Gastrocnemius medialis (tissue), 4 donors: ENCODE measurements at regions not wholly inside any gene's neighbourhood (a gene's known extent, or its start where the extent isn't known, plus 50 kb on each side); places are given as distances from the start of the nearest gene placed in this dataset.

Experiments
- ATAC-seq, 2 donors: fragments of 150-250 bp; one replicate each; pipeline ENCODE4 v1.9.1; 2016
- DNase-seq, 2 donors: peaks; one replicate each; pipeline ENCODE4 v3.0.0-alpha.2; 2019
- H3K27ac ChIP-seq, 4 donors: fragments of 200-600 bp; sonication (generic); 1 replicate in 1 of 4; 2 replicates in 3 of 4; pipeline ENCODE4 v1.5.1; 2016 to 2018; ENCODE audit warnings: mild to moderate bottlenecking in 2 of 4, moderate library complexity in 1 of 4
- H3K27me3 ChIP-seq, 3 donors: fragments of 200-600 bp; sonication (generic) in 2 of 3; 1 replicate in 1 of 3; 2 replicates in 2 of 3; pipeline versions ENCODE4 v1.5.1 to v1.6.0; 2016 to 2019; ENCODE audit warnings: mild to moderate bottlenecking in 1 of 3, moderate library complexity in 1 of 3
- H3K36me3 ChIP-seq, 2 donors: fragments of 200-600 bp; sonication (generic) in 1 of 2; one replicate each; pipeline ENCODE4 v1.5.1; 2017 to 2018
- H3K4me1 ChIP-seq, 2 donors: fragments of 200-600 bp; sonication (generic) in 1 of 2; one replicate each; pipeline ENCODE4 v1.5.1; 2016 to 2017; ENCODE audit warnings: mild to moderate bottlenecking in 2 of 2
- H3K4me3 ChIP-seq, 4 donors: fragments of 200-600 bp; sonication (generic) in 3 of 4; 1 replicate in 1 of 4; 2 replicates in 3 of 4; pipeline ENCODE4 v1.5.1; 2016 to 2019; ENCODE audit warnings: mild to moderate bottlenecking in 2 of 4
- H3K9me3 ChIP-seq, 3 donors: fragments of 200-600 bp; sonication (generic) in 2 of 3; 1 replicate in 1 of 3; 2 replicates in 2 of 3; pipeline ENCODE4 v1.5.1; 2016 to 2019
- CTCF ChIP-seq, 5 experiments: fragments of 450-650 bp in 3 of 5; fragments of 200-600 bp in 2 of 5; sonication (generic) in 2 of 5; IDR thresholded peaks in 4 of 5; conservative IDR thresholded peaks in 1 of 5; 1 replicate in 4 of 5; 2 replicates in 1 of 5; pipeline ENCODE4 v1.5.1; 2016 to 2019; ENCODE audit warnings: antibody characterized with exemption in 5 of 5, mild to moderate bottlenecking in 3 of 5, moderate library complexity in 3 of 5
- POLR2A ChIP-seq, 2 donors: fragments of 450-650 bp; IDR thresholded peaks; one replicate each; pipeline ENCODE4 v1.6.1; 2017; ENCODE audit warnings: antibody characterized with exemption in 2 of 2, mild to moderate bottlenecking in 2 of 2, moderate library complexity in 2 of 2
- in situ Hi-C, 4 donors: fragments of 200-750 bp; cut with MboI; loops; one replicate each; pipeline versions ENCODE4 v1.15.0 to v1.8.0; 2017; ENCODE audit warnings: low sequenced_read_pairs in 4 of 4
- intact Hi-C: fragments of 100-400 bp; cut with DNase I; formaldehyde crosslinking; loops from one replicate; pipeline ENCODE4 v1.15.1; 2023; ENCODE audit warnings: low total_unique reads

GRCh38 chr18:67742525-67742924 is 226.0 kb upstream of the DSEL start:
- no peaks in the 10 kb centered on the region for H3K36me3 ChIP-seq
- DNase-seq (no peak), ATAC-seq (no peak)
- no peak overlapping the region for H3K27ac ChIP-seq
- no peaks in the 10 kb centered on the region for H3K4me1 ChIP-seq
- no peak overlapping the region for H3K4me3 ChIP-seq
- H3K27me3 ChIP-seq: no peaks in the 10 kb centered on the region
- in situ Hi-C loops (no loop called here), intact Hi-C loops (no loop called here)
- TF ChIP-seq CTCF (IDR thresholded peaks at IDR 0.05 in 4 of 5, conservative IDR thresholded peaks at IDR 0.05 in 1 of 5): no peak
- no peak for TF ChIP-seq POLR2A (IDR thresholded peaks at IDR 0.05)
- no peaks in the 10 kb centered on the region for H3K9me3 ChIP-seq

- H3K27ac ChIP-seq: no peak overlapping the region
- no peak for ATAC-seq
Observed at GRCh38 chr18:67735506-67735905, 219.0 kb upstream of the DSEL start.

GRCh38 chr18:67733088-67733487 is 216.6 kb upstream of the DSEL start:
- H3K36me3 ChIP-seq: no peaks in the 10 kb centered on the region
- DNase-seq: no peak
- in situ Hi-C loops: no loop called here
- H3K4me3 ChIP-seq: no peak overlapping the region
- no peak overlapping the region for H3K27ac ChIP-seq
- H3K9me3 ChIP-seq: no peaks in the 10 kb centered on the region
- TF ChIP-seq POLR2A (IDR thresholded peaks at IDR 0.05) (no peak), CTCF (IDR thresholded peaks at IDR 0.05 in 4 of 5, conservative IDR thresholded peaks at IDR 0.05 in 1 of 5) (no peak)
- intact Hi-C loops: no loop called here
- ATAC-seq: no peak
- no peaks in the 10 kb centered on the region for H3K27me3 ChIP-seq
- no peaks in the 10 kb centered on the region for H3K4me1 ChIP-seq

More at GRCh38 chr18:67735506-67735905, 219.0 kb upstream of the DSEL start:
- H3K4me3 ChIP-seq: no peak overlapping the region
- no peaks in the 10 kb centered on the region for H3K4me1 ChIP-seq
- intact Hi-C loops: no loop called here
- no peak for TF ChIP-seq POLR2A (IDR thresholded peaks at IDR 0.05)
- no peak for TF ChIP-seq CTCF (IDR thresholded peaks at IDR 0.05 in 4 of 5, conservative IDR thresholded peaks at IDR 0.05 in 1 of 5)
- no peaks in the 10 kb centered on the region for H3K27me3 ChIP-seq
- DNase-seq: no peak
- H3K36me3 ChIP-seq: no peaks in the 10 kb centered on the region
- in situ Hi-C loops: no loop called here
- H3K9me3 ChIP-seq: no peaks in the 10 kb centered on the region

GRCh38 chr18:67731851-67732250 is 215.3 kb upstream of the DSEL start:
- Histone ChIP-seq H3K36me3 (no peaks in the 10 kb centered on the region), H3K4me3 (no peak overlapping the region), H3K27ac (no peak overlapping the region), H3K4me1 (no peaks in the 10 kb centered on the region), H3K9me3 (no peaks in the 10 kb centered on the region), H3K27me3 (no peaks in the 10 kb centered on the region)
- ATAC-seq (no peak), DNase-seq (no peak)
- intact Hi-C loops (no loop called here), in situ Hi-C loops (no loop called here)
- TF ChIP-seq POLR2A (IDR thresholded peaks at IDR 0.05): no peak
- TF ChIP-seq CTCF (IDR thresholded peaks at IDR 0.05 in 4 of 5, conservative IDR thresholded peaks at IDR 0.05 in 1 of 5): no peak

- TF ChIP-seq CTCF (IDR thresholded peaks at IDR 0.05 in 4 of 5, conservative IDR thresholded peaks at IDR 0.05 in 1 of 5): no peak
- TF ChIP-seq POLR2A (IDR thresholded peaks at IDR 0.05): no peak
- intact Hi-C loops: no loop called here
- no peaks in the 10 kb centered on the region for H3K4me1 ChIP-seq
- DNase-seq: no peak
- H3K27me3 ChIP-seq: no peaks in the 10 kb centered on the region
- no peaks in the 10 kb centered on the region for H3K36me3 ChIP-seq
- ATAC-seq: no peak
- in situ Hi-C loops: no loop called here
- no peak overlapping the region for H3K4me3 ChIP-seq
- no peaks in the 10 kb centered on the region for H3K9me3 ChIP-seq
- H3K27ac ChIP-seq: no peak overlapping the region
Observed at GRCh38 chr18:67730886-67731285, 214.4 kb upstream of the DSEL start.
